Cerebellar cortex (tissue), 1 donor: ENCODE measurements at regions not wholly inside any gene's neighbourhood (a gene's known extent, or its start where the extent isn't known, plus 50 kb on each side); places are given as distances from the start of the nearest gene placed in this dataset.
"Not testable (repeated sequence)": the region's sequence is repeated elsewhere in the genome, so short reads cannot be mapped to it uniquely, and the experiment has no call there.

ENCODE experiments used
- DNase-seq: peaks from one replicate; pipeline ENCODE4 v3.0.0-alpha.2; 2015; ENCODE audit warnings: low spot score

- not testable (repeated sequence) for DNase-seq
These were observed 59.2 kb upstream of the CCDC180 start for GRCh38 chr9:97248252-97248651.

GRCh38 chr9:97243606-97244005, 63.9 kb upstream of the CCDC180 start:
- no peak for DNase-seq

GRCh38 chr9:97241430-97241829, 66.0 kb upstream of the CCDC180 start:
- DNase-seq, result not testable (repeated sequence)

- peak; percentile 93 for DNase-seq
These were observed 69.2 kb upstream of the CCDC180 start for GRCh38 chr9:97237951-97238889.

- no peak for DNase-seq
These were observed 70.1 kb upstream of the CCDC180 start for GRCh38 chr9:97237311-97237786.

GRCh38 chr9:97233009-97233400, 74.5 kb upstream of the CCDC180 start:
- DNase-seq, result not testable (repeated sequence)

- DNase-seq, result not testable (repeated sequence)
These were observed 75.1 kb upstream of the CCDC180 start for GRCh38 chr9:97232060-97233008.

GRCh38 chr9:97222393-97222792, 85.1 kb upstream of the CCDC180 start:
- DNase-seq, result peak; percentile 32

GRCh38 chr9:97221478-97222355, 85.7 kb upstream of the CCDC180 start:
- peak; percentile 55 for DNase-seq

- no peak for DNase-seq
These were observed 86.5 kb upstream of the CCDC180 start for GRCh38 chr9:97220894-97221477.

- DNase-seq, result not testable (repeated sequence)
These were observed 87.1 kb upstream of the CCDC180 start for GRCh38 chr9:97220396-97220795.

- not testable (repeated sequence) for DNase-seq
These were observed 87.9 kb upstream of the CCDC180 start for GRCh38 chr9:97219443-97220140.

- DNase-seq, result not testable (repeated sequence)
These were observed 92.3 kb upstream of the CCDC180 start for GRCh38 chr9:97215127-97215526.

- DNase-seq, result not testable (repeated sequence)
These were observed 92.9 kb upstream of the CCDC180 start for GRCh38 chr9:97214556-97214955.

GRCh38 chr9:97199683-97200082, 107.8 kb upstream of the CCDC180 start:
- DNase-seq, result not testable (repeated sequence)

- not testable (repeated sequence) for DNase-seq
These were observed 113.7 kb upstream of the CCDC180 start for GRCh38 chr9:97193767-97194166.

- no peak for DNase-seq
These were observed 118.9 kb upstream of the CCDC180 start for GRCh38 chr9:97188545-97188944.

- DNase-seq, result not testable (repeated sequence)
These were observed 119.8 kb upstream of the CCDC180 start for GRCh38 chr9:97187706-97188105.

- DNase-seq, result no peak
These were observed 121.0 kb upstream of the CCDC180 start for GRCh38 chr9:97186493-97186892.

- DNase-seq, result not testable (repeated sequence)
These were observed 124.9 kb upstream of the CCDC180 start for GRCh38 chr9:97182532-97182931.
